Naive B cell (primary cell): ENCODE measurements at regions not wholly inside any gene's neighbourhood (a gene's known extent, or its start where the extent isn't known, plus 50 kb on each side); places are given as distances from the start of the nearest gene placed in this dataset.

Source experiments
- ATAC-seq, 2 donors: fragments of 150-1000 bp; cut with Tn5 transposase; 2 replicates each; pipeline ENCODE4 v1.10.0; 2021; ENCODE audit warnings: low read depth in 2 of 2, mild to moderate bottlenecking in 2 of 2, moderate library complexity in 2 of 2
- DNase-seq: peaks from one replicate; pipeline ENCODE4 v3.0.0; 2022
- H3K27ac Mint-ChIP-seq, 6 donors: one replicate each; pipeline ENCODE4 v1.8.0; 2020 to 2022; ENCODE audit warnings: mild to moderate bottlenecking in 6 of 6, mixed read lengths in 6 of 6, moderate library complexity in 5 of 6, inconsistent platforms in 2 of 6
- H3K27me3 Mint-ChIP-seq, 3 donors: one replicate each; pipeline ENCODE4 v1.8.0; 2021 to 2022; ENCODE audit warnings: mixed read lengths in 3 of 3, mild to moderate bottlenecking in 1 of 3
- H3K36me3 Mint-ChIP-seq, 2 donors: one replicate each; pipeline ENCODE4 v1.8.0; 2020 to 2022; ENCODE audit warnings: mixed read lengths in 2 of 2, inconsistent platforms in 1 of 2, mild to moderate bottlenecking in 1 of 2
- H3K4me1 Mint-ChIP-seq, 3 donors: one replicate each; pipeline ENCODE4 v1.8.0; 2020 to 2022; ENCODE audit warnings: mixed read lengths in 3 of 3, inconsistent platforms in 1 of 3, mild to moderate bottlenecking in 1 of 3, moderate library complexity in 1 of 3
- H3K4me3 Mint-ChIP-seq, 8 donors: one replicate each; pipeline ENCODE4 v1.8.0; 2020 to 2022; ENCODE audit warnings: mild to moderate bottlenecking in 8 of 8, mixed read lengths in 8 of 8, moderate library complexity in 8 of 8, inconsistent platforms in 2 of 8
- H3K9me3 Mint-ChIP-seq, 7 donors: one replicate each; pipeline ENCODE4 v1.8.0; 2020 to 2022; ENCODE audit warnings: mixed read lengths in 7 of 7, mild to moderate bottlenecking in 5 of 7, inconsistent platforms in 2 of 7, moderate library complexity in 1 of 7

- Mint-ChIP-seq H3K27me3 (peaks cover 0 to 7% (median 4%) of the 10 kb centered on the region in 3 donors), H3K27ac (no peak overlapping the region)
Measured at GRCh38 chr10:35925493-35925892, 283.4 kb upstream of the FZD8 start.

GRCh38 chr10:35924759-35925158 is 282.7 kb upstream of the FZD8 start:
- Mint-ChIP-seq H3K9me3 (no peaks in the 10 kb centered on the region), H3K36me3 (no peaks in the 10 kb centered on the region), H3K4me3 (no peak overlapping the region), H3K27ac (no peak overlapping the region), H3K4me1 (no peaks in the 10 kb centered on the region), H3K27me3 (peaks cover 4 to 6% (median 5%) of the 10 kb centered on the region in 3 donors)
- no peak for ATAC-seq
- no peak for DNase-seq

More at GRCh38 chr10:35925493-35925892, 283.4 kb upstream of the FZD8 start:
- H3K4me1 Mint-ChIP-seq: no peaks in the 10 kb centered on the region
- H3K9me3 Mint-ChIP-seq: peaks cover 0 to 2% (median 0%) of the 10 kb centered on the region in 7 donors
- no peaks in the 10 kb centered on the region for H3K36me3 Mint-ChIP-seq
- no peak overlapping the region for H3K4me3 Mint-ChIP-seq
- ATAC-seq (no peak), DNase-seq (no peak)

DNA sequence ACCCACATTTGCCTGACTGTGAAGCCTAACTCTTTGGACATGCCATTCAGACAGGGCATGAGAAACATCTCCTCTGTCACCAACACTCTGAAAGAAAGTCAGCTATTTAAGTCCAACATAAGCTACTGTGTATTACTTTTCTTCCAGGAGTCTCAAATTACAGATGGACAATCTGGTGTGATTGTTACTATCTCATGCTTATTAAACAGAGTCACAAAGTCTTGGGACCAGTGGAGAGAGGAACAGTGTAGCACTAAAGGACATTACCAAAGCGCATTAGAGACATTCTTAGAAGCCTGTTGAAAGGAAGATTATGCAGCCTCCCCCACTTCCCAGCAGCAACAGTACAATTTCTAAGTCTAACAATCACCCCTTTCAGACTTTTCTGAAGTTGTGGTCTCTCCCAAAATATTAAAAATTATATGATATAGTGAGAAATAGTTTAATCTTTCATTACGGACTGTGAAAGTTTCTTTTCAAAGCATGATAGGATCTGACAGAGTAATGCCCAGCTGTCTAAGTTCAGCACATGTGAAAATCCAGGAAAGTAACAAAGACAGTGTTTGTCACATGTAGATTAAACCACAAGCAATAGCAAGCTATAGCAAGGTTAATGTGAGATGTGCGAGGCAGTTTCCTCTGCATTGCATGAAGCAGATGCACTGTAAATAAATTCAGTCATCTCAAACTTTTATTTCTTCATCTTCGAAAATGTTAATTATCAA is 280.9 kb upstream of the FZD8 start:
- DNase-seq (no peak), ATAC-seq (no peak)
- no peaks in the 10 kb centered on the region for H3K4me1 Mint-ChIP-seq

DNA sequence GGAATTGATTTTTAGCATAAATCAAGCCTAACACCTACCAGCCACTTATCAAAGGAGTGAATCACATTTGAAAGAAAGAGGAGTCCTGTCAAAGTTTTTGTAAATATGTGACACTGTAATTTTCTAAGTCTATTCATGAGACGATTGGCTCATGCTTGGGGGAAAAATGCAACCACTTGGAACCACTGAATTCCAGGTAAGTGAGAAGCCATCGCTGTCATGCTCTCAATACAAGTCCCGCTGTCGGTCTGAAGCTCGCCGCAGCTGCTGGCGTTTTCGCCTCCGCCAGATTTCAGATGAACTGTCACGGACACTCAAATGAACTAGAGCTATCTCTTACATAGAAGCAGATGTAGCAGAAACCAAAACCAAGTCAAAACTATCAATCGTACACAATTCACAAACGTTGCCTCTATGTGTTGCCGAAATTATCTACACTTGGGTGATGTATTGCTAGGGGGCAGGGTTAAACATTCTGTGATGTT is 279.8 kb upstream of the FZD8 start:
- H3K27me3 Mint-ChIP-seq: peaks cover 4 to 8% (median 6%) of the 10 kb centered on the region in 3 donors
- H3K9me3 Mint-ChIP-seq: no peaks in the 10 kb centered on the region
- ATAC-seq: no peak
- no peak overlapping the region for H3K4me3 Mint-ChIP-seq
- no peak for DNase-seq
- no peaks in the 10 kb centered on the region for H3K36me3 Mint-ChIP-seq
- no peaks in the 10 kb centered on the region for H3K4me1 Mint-ChIP-seq
- H3K27ac Mint-ChIP-seq: no peak overlapping the region

More for the DNA sequence above, 280.9 kb upstream of the FZD8 start:
- Mint-ChIP-seq H3K4me3 (no peak overlapping the region), H3K27ac (no peak overlapping the region), H3K9me3 (no peaks in the 10 kb centered on the region), H3K36me3 (no peaks in the 10 kb centered on the region), H3K27me3 (peaks cover 4 to 8% (median 6%) of the 10 kb centered on the region in 3 donors)

DNA sequence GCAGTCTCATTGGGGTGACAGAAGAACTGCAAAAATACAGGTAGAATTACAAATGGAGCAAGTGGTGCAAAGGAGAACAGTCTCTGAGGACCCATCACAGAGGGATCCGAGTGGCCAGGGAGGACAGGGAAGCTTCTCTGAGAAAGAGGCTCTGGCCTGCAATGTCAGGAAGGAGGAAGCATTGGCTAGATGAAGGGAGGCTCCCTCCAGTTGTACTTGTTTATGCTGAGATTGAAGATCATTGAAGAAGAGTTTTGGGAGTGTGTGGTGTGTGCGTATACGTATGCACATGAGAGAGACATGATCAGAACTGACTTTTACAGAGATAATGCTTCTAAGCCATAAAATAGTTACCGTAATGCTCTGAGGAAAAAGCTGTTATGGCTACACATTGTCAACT is 274.7 kb upstream of the FZD8 start:
- DNase-seq (no peak), ATAC-seq (no peak)
- Mint-ChIP-seq H3K4me1 (no peaks in the 10 kb centered on the region), H3K27ac (peak overlapping the region in 1 of 6 donors; percentile 43), H3K27me3 (peaks cover 1 to 8% (median 3%) of the 10 kb centered on the region in 3 donors), H3K36me3 (no peaks in the 10 kb centered on the region), H3K4me3 (no peak overlapping the region), H3K9me3 (peaks cover 0 to 1% (median 0%) of the 10 kb centered on the region in 7 donors)

- Mint-ChIP-seq H3K4me3 (no peak overlapping the region), H3K36me3 (no peaks in the 10 kb centered on the region), H3K9me3 (peaks cover 0 to 1% (median 0%) of the 10 kb centered on the region in 7 donors), H3K27ac (no peak overlapping the region), H3K4me1 (no peaks in the 10 kb centered on the region), H3K27me3 (peaks cover 0 to 5% (median 0%) of the 10 kb centered on the region in 3 donors)
- DNase-seq (no peak), ATAC-seq (no peak)
Measured at GRCh38 chr10:35913628-35914027, 271.5 kb upstream of the FZD8 start.

DNA sequence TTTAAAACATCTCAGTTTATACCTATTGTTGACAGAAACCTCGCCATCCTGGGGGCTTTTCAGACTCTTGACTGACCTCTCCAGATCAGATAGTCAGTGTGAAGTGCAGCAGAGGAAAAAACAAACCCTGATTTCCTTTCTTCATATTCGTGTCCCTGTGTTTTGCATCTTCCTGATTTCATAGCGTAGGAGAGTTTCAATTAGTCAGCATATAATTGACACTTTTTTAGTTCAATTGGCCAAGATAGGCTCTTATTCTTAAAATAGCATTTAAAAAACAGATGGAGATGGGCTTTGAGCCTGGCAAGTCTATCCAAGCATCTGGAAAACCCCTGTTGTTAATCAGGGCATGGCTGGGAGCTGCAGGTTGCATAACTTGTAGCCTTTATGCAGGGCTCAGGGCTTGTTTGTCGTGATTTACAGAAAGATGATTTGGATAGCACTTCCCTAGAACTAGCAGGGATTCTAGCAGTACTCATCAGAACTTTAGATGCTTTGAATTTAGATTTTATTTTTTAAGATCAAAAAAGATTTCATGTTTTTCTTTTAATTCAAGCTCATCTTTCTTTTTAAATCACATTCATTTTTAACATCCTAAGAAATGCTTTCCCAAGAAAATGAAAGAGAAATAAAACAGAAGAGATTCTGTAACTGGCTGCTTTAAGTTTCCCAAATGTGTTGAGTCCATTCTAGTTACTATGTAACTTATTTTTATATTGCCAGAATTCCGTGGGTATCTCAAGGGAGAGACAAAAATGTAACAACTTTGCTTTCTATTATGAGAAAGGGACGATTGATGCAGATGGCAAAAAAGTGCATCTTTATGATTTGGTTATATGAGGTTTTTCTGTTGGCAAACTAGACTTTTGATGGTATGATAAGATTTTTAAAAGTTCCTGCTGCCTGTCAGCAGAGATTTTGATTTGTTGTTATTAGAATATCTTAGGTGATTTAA is 270.8 kb upstream of the FZD8 start:
- Mint-ChIP-seq H3K27me3 (peaks cover 0 to 5% (median 0%) of the 10 kb centered on the region in 3 donors), H3K36me3 (no peaks in the 10 kb centered on the region), H3K27ac (no peak overlapping the region), H3K4me3 (no peak overlapping the region), H3K9me3 (peaks cover 0 to 1% (median 0%) of the 10 kb centered on the region in 7 donors), H3K4me1 (no peaks in the 10 kb centered on the region)
- DNase-seq (no peak), ATAC-seq (no peak)

GRCh38 chr10:35911954-35912353 is 269.9 kb upstream of the FZD8 start:
- Mint-ChIP-seq H3K4me3 (no peak overlapping the region), H3K27ac (no peak overlapping the region), H3K27me3 (peaks cover 0 to 5% (median 0%) of the 10 kb centered on the region in 3 donors), H3K36me3 (no peaks in the 10 kb centered on the region), H3K9me3 (peaks cover 0 to 1% (median 0%) of the 10 kb centered on the region in 7 donors), H3K4me1 (no peaks in the 10 kb centered on the region)
- ATAC-seq (no peak), DNase-seq (no peak)

- Mint-ChIP-seq H3K36me3 (no peaks in the 10 kb centered on the region), H3K27ac (no peak overlapping the region), H3K4me1 (no peaks in the 10 kb centered on the region), H3K9me3 (peaks cover 0 to 3% (median 0%) of the 10 kb centered on the region in 7 donors), H3K4me3 (no peak overlapping the region), H3K27me3 (peaks cover 0 to 5% (median 0%) of the 10 kb centered on the region in 3 donors)
- ATAC-seq (no peak), DNase-seq (no peak)
Measured at GRCh38 chr10:35911233-35911632, 269.1 kb upstream of the FZD8 start.

- H3K36me3 Mint-ChIP-seq: no peaks in the 10 kb centered on the region
- H3K4me3 Mint-ChIP-seq: no peak overlapping the region
- H3K9me3 Mint-ChIP-seq: peaks cover 0 to 6% (median 3%) of the 10 kb centered on the region in 7 donors
- DNase-seq: no peak
- no peak overlapping the region for H3K27ac Mint-ChIP-seq
- no peak for ATAC-seq
- H3K27me3 Mint-ChIP-seq: peaks cover 0 to 5% (median 0%) of the 10 kb centered on the region in 3 donors
- H3K4me1 Mint-ChIP-seq: no peaks in the 10 kb centered on the region
Measured at GRCh38 chr10:35910234-35910633, 268.1 kb upstream of the FZD8 start.

- ATAC-seq: no peak
- Mint-ChIP-seq H3K4me3 (no peak overlapping the region), H3K4me1 (no peaks in the 10 kb centered on the region), H3K27ac (no peak overlapping the region), H3K27me3 (peaks cover 0 to 5% (median 0%) of the 10 kb centered on the region in 3 donors), H3K9me3 (peaks cover 0 to 6% (median 3%) of the 10 kb centered on the region in 7 donors), H3K36me3 (no peaks in the 10 kb centered on the region)
- DNase-seq: no peak
Measured at GRCh38 chr10:35909121-35909720, 267.1 kb upstream of the FZD8 start.

GRCh38 chr10:35908451-35908850 is 266.4 kb upstream of the FZD8 start:
- ATAC-seq (no peak), DNase-seq (no peak)
- Mint-ChIP-seq H3K9me3 (peaks cover 0 to 6% (median 3%) of the 10 kb centered on the region in 7 donors), H3K27me3 (peaks cover 0 to 5% (median 0%) of the 10 kb centered on the region in 3 donors), H3K36me3 (no peaks in the 10 kb centered on the region), H3K27ac (no peak overlapping the region), H3K4me3 (no peak overlapping the region), H3K4me1 (no peaks in the 10 kb centered on the region)

DNA sequence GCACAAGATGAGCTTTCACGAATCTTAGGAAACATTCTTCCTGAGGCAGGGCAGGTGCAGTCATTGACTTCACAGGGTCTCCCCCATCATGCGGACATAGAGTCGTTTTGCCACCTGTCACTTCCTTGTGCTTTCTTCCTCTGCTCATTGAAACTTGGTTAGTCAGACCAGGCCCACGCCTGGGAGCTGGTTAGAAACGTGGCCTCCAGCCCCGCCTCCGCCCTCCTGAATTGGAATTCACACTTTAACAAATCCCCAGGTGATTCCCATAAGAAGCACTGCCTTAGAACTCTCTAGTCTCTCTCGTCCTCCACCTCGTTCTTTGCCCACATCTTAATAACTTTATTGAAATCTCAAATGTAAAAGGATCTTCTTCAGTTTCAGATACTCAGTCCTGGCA is 265.5 kb upstream of the FZD8 start:
- H3K4me1 Mint-ChIP-seq: no peaks in the 10 kb centered on the region
- no peak for ATAC-seq
- no peak for DNase-seq
- H3K36me3 Mint-ChIP-seq: no peaks in the 10 kb centered on the region
- H3K27me3 Mint-ChIP-seq: peaks cover 0 to 5% (median 0%) of the 10 kb centered on the region in 3 donors
- H3K27ac Mint-ChIP-seq: no peak overlapping the region
- peaks cover 0 to 6% (median 3%) of the 10 kb centered on the region in 7 donors for H3K9me3 Mint-ChIP-seq
- no peak overlapping the region for H3K4me3 Mint-ChIP-seq
